ENCODE measurements at regions not wholly inside any gene's neighbourhood (a gene's known extent, or its start where the extent isn't known, plus 50 kb on each side); places are given as distances from the start of the nearest gene placed in this dataset.

GRCh38 chr2:58686776-58687175, 445.7 kb upstream of the FANCL start:
- TF ChIP-seq EP300 (IDR thresholded peaks at IDR 0.05; ENCODE audit: borderline replicate concordance in 1 of 2, control insufficient read depth in 1 of 2, low read depth in 2 of 2, low read length in 2 of 2) (no peak), MAX (IDR thresholded peaks at IDR 0.05; ENCODE audit: low read depth, low read length) (no peak), GABPA (IDR thresholded peaks at IDR 0.05; ENCODE audit: low read depth) (no peak), BCLAF1 (IDR thresholded peaks at IDR 0.05) (no peak)

All from GM12878 (cell line).